Neural cell (in vitro differentiated cells): ENCODE measurements at regions not wholly inside any gene's neighbourhood (a gene's known extent, or its start where the extent isn't known, plus 50 kb on each side); places are given as distances from the start of the nearest gene placed in this dataset.

ENCODE experiments used
- H2AFZ ChIP-seq: fragments of 200-600, 300-800 bp; sonication (generic), shearing (Covaris generic); 2 replicates; pipeline ENCODE4 v1.6.0; 2014; ENCODE audit warnings: low read depth, mild to moderate bottlenecking, antibody characterized with exemption, low read length, moderate library complexity
- H3F3A ChIP-seq: fragments of 200-600 bp; shearing (Covaris generic); 2 replicates; pipeline ENCODE4 v1.6.1; 2016; ENCODE audit warnings: mild to moderate bottlenecking, moderate library complexity, mixed read lengths, antibody characterized with exemption, low read length; ENCODE audit not compliant: insufficient read depth, poor library complexity, severe bottlenecking
- H3K27ac ChIP-seq: fragments of 200-600, 300-800 bp; sonication (generic), shearing (Covaris generic); 2 replicates; pipeline ENCODE4 v1.5.1; 2014; ENCODE audit warnings: mild to moderate bottlenecking, low read length, moderate library complexity
- H3K27me3 ChIP-seq: fragments of 300-800, 200-600 bp; sonication (generic), shearing (Covaris generic); 2 replicates; pipeline ENCODE4 v1.6.0; 2014; ENCODE audit warnings: mild to moderate bottlenecking, low read depth, low read length, moderate library complexity; ENCODE audit not compliant: insufficient read depth
- H3K36me3 ChIP-seq: fragments of 300-800, 200-600 bp; sonication (generic), shearing (Covaris generic); 2 replicates; pipeline ENCODE4 v1.5.1; 2014; ENCODE audit warnings: mild to moderate bottlenecking, antibody characterized with exemption, low read length, moderate library complexity; ENCODE audit not compliant: insufficient read depth
- H3K4me2 ChIP-seq: fragments of 300-800, 200-600 bp; sonication (generic), shearing (Covaris generic); 2 replicates; pipeline ENCODE4 v1.6.0; 2014; ENCODE audit warnings: mild to moderate bottlenecking, low read length
- H3K4me3 ChIP-seq: fragments of 300-800, 200-600 bp; sonication (generic), shearing (Covaris generic); 2 replicates; pipeline ENCODE4 v1.5.1; 2014; ENCODE audit warnings: mild to moderate bottlenecking, low read length, moderate library complexity
- H3K79me2 ChIP-seq: fragments of 200-600 bp; shearing (Covaris generic); replicated peaks from 2 replicates; pipeline ENCODE4 v1.6.0; 2014; ENCODE audit warnings: mild to moderate bottlenecking, low read length, moderate library complexity; ENCODE audit not compliant: insufficient read depth
- H3K9ac ChIP-seq: fragments of 300-800, 200-600 bp; sonication (generic), shearing (Covaris generic); 2 replicates; pipeline ENCODE4 v1.6.1; 2016; ENCODE audit warnings: mild to moderate bottlenecking, low read length, mixed read lengths
- H3K9me2 ChIP-seq: fragments of 200-600 bp; shearing (Covaris generic); 2 replicates; pipeline ENCODE4 v1.6.1; 2016; ENCODE audit warnings: mild to moderate bottlenecking, low read length, mixed read lengths; ENCODE audit not compliant: insufficient read depth
- H3K9me3 ChIP-seq: fragments of 200-600, 300-800 bp; sonication (generic), shearing (Covaris generic); 2 replicates; pipeline ENCODE4 v1.6.1; 2016; ENCODE audit warnings: mild to moderate bottlenecking, mixed run types, low read length, moderate library complexity, mixed read lengths
- H4K20me1 ChIP-seq: fragments of 200-600 bp; shearing (Covaris generic); 2 replicates; pipeline ENCODE4 v1.6.1; 2016; ENCODE audit warnings: mild to moderate bottlenecking, mixed run types; ENCODE audit not compliant: insufficient read depth
- CTCF ChIP-seq: fragments of 450-650 bp; IDR thresholded peaks from 2 replicates; pipeline ENCODE4 v1.5.1; 2014; ENCODE audit warnings: antibody characterized with exemption, mild to moderate bottlenecking, moderate library complexity; ENCODE audit not compliant: poor library complexity, severe bottlenecking
- EP300 ChIP-seq: fragments of 450-650 bp; conservative IDR thresholded peaks from 2 replicates; pipeline ENCODE4 v1.6.1; 2014; ENCODE audit warnings: antibody characterized with exemption, mild to moderate bottlenecking, moderate library complexity; ENCODE audit not compliant: poor library complexity, severe bottlenecking
- EZH2 ChIP-seq: fragments of 200-600, 300-800 bp; shearing (Covaris generic), sonication (generic); IDR thresholded peaks from 2 replicates; pipeline ENCODE4 v1.6.1; 2014; ENCODE audit warnings: antibody characterized with exemption, low read length, borderline replicate concordance, mild to moderate bottlenecking; ENCODE audit not compliant: insufficient read depth, poor library complexity, severe bottlenecking
- MXI1 ChIP-seq: fragments of 450-650 bp; conservative IDR thresholded peaks from 2 replicates; pipeline ENCODE4 v1.6.1; 2014; ENCODE audit warnings: antibody characterized with exemption, mild to moderate bottlenecking; ENCODE audit not compliant: poor library complexity, severe bottlenecking
- POLR2AphosphoS5 ChIP-seq: IDR thresholded peaks from 2 replicates; pipeline ENCODE4 v1.6.1; 2012
- RAD21 ChIP-seq: fragments of 450-650 bp; conservative IDR thresholded peaks from 2 replicates; pipeline ENCODE4 v1.6.1; 2014; ENCODE audit warnings: antibody characterized with exemption, mild to moderate bottlenecking, moderate library complexity
- REST ChIP-seq: IDR thresholded peaks from 2 replicates; pipeline ENCODE4 v1.6.1; 2012; ENCODE audit warnings: borderline replicate concordance
- SMC3 ChIP-seq: fragments of 450-650 bp; conservative IDR thresholded peaks from 2 replicates; pipeline ENCODE4 v1.6.1; 2014; ENCODE audit warnings: antibody characterized with exemption, mild to moderate bottlenecking, moderate library complexity; ENCODE audit not compliant: poor library complexity
- TAF1 ChIP-seq: IDR thresholded peaks from 2 replicates; pipeline ENCODE4 v1.6.1; 2012; ENCODE audit warnings: low read depth

GRCh38 chr13:21837288-21837687 lies 166.4 kb downstream of the FGF9 start:
- H3K9ac ChIP-seq: no peak overlapping the region
- no peaks in the 10 kb centered on the region for H3K27me3 ChIP-seq
- TF ChIP-seq RAD21 (no peak), SMC3 (no peak), POLR2AphosphoS5 (no peak), REST (no peak), EZH2 (no peak), TAF1 (no peak), MXI1 (no peak), EP300 (no peak), CTCF (no peak)
- H3K9me3 ChIP-seq: no peaks in the 10 kb centered on the region
- no peak overlapping the region for H3K4me3 ChIP-seq
- H3K4me2 ChIP-seq: no peak overlapping the region
- H3K36me3 ChIP-seq: no peaks in the 10 kb centered on the region
- no peak overlapping the region for H2AFZ ChIP-seq
- H4K20me1 ChIP-seq: no peaks in the 10 kb centered on the region
- H3F3A ChIP-seq: no peaks in the 10 kb centered on the region
- no peaks in the 10 kb centered on the region for H3K9me2 ChIP-seq
- H3K27ac ChIP-seq: no peak overlapping the region
- no peaks in the 10 kb centered on the region for H3K79me2 ChIP-seq

- no peak overlapping the region for H2AFZ ChIP-seq
- H3K27me3 ChIP-seq: no peaks in the 10 kb centered on the region
- no peaks in the 10 kb centered on the region for H3K36me3 ChIP-seq
- H3K9me2 ChIP-seq: no peaks in the 10 kb centered on the region
- no peak overlapping the region for H3K4me2 ChIP-seq
- TF ChIP-seq TAF1 (no peak), MXI1 (no peak), EZH2 (no peak), SMC3 (no peak), EP300 (no peak), RAD21 (no peak), POLR2AphosphoS5 (no peak), REST (no peak), CTCF (no peak)
- H3K4me3 ChIP-seq: no peak overlapping the region
- no peaks in the 10 kb centered on the region for H3F3A ChIP-seq
- H3K79me2 ChIP-seq: no peaks in the 10 kb centered on the region
- H4K20me1 ChIP-seq: no peaks in the 10 kb centered on the region
- no peaks in the 10 kb centered on the region for H3K9me3 ChIP-seq
- H3K27ac ChIP-seq: no peak overlapping the region
- H3K9ac ChIP-seq: no peak overlapping the region
These were observed 167.1 kb downstream of the FGF9 start for GRCh38 chr13:21837841-21838551.
